ENCODE measurements at regions not wholly inside any gene's neighbourhood (a gene's known extent, or its start where the extent isn't known, plus 50 kb on each side); places are given as distances from the start of the nearest gene placed in this dataset.
A peak's percentile ranks its signal among the peaks of the same experiment; 100 is the strongest.

DNA sequence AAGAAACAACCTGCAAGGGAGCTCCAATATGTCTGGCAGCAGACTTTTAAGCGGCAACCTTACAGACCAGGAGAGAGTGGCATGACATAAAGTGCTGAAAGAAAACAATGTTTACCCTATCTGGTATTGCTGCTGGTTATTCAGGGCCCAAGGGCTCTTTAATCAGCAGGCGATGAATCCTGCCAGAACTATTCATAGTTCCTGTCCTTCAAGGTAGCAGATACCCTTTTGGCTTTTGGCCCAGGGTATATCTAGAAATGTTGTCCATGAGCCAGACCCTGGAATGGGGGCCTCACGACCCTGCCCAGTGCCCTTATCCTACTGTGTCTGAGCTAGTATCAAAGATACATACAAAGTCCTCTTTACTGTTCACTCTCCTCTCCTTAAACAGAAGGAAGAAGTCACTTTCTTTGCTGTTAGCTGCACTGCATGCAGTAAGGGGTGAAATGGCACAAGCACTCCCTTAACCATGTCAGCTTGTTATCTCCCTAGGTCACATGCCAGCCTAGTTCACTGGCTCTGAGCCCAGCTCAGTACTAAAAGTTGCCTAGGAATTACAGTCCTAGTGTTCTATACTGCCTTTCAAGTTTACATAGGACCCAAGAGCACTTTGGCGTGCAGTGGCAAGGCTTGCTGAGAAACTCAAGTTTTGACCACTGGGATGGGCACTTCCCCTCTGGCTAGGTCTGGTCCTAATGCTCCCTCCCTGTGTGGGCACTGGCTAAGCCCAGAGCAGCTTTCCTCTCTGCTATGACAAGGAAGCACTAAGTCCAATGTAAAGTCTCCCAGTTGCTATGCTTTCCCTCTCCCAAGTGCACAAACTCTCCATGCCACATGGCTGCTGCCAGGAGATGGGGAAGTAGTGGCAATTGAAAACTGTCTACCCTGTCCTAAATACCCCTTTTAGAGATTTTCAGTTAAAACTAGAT lies 122.0 kb downstream of the HTR1B start:
- Histone ChIP-seq H3K9me3 (no peaks in the 10 kb centered on the region), H3K4me3 (no peak overlapping the region), H3K4me1 (no peaks in the 10 kb centered on the region), H3K36me3 (ENCODE audit: low read depth, missing control alignments) (no peaks in the 10 kb centered on the region), H3K27ac (peak overlapping the region in 1 of 2 donors; percentile 48), H3K27me3 (no peaks in the 10 kb centered on the region)
- DNase-seq = peak; percentile 82
- TF ChIP-seq, protein P1, sequence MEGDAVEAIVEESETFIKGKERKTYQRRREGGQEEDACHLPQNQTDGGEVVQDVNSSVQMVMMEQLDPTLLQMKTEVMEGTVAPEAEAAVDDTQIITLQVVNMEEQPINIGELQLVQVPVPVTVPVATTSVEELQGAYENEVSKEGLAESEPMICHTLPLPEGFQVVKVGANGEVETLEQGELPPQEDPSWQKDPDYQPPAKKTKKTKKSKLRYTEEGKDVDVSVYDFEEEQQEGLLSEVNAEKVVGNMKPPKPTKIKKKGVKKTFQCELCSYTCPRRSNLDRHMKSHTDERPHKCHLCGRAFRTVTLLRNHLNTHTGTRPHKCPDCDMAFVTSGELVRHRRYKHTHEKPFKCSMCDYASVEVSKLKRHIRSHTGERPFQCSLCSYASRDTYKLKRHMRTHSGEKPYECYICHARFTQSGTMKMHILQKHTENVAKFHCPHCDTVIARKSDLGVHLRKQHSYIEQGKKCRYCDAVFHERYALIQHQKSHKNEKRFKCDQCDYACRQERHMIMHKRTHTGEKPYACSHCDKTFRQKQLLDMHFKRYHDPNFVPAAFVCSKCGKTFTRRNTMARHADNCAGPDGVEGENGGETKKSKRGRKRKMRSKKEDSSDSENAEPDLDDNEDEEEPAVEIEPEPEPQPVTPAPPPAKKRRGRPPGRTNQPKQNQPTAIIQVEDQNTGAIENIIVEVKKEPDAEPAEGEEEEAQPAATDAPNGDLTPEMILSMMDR (IDR thresholded peaks at IDR 0.05) = no peak
- TF ChIP-seq POLR2A (IDR thresholded peaks at IDR 0.05) = no peak
- WGBS, 2 donors = 57 to 64% methylated on average over 4 of the region's 4 CpGs
- intact Hi-C loops (cut with DNase I; ENCODE audit: low total_unique reads) = no loop called here

DNA sequence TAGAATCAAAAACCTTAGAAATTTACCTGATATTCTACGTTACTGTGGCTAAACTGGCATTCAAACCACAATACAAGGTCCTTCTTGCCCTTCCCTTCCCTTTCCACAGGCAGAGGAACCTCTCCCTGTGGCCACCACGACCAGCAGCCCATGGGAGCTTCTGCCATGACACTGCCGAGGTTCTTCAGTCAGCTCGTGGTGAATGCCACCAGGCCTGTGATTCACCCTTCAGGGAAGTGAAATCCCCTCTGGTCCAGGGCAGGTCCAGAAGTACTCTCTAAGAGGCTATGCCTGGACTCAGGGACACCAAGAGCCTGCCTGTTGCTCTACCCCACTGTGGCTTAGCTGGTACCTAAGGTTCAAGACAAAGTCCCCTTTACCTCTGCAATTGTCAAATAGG lies 123.0 kb downstream of the HTR1B start:
- H3K4me1 ChIP-seq = no peaks in the 10 kb centered on the region
- WGBS, 2 donors = 70 to 86% methylated on average over 4 of the region's 4 CpGs
- no peaks in the 10 kb centered on the region for H3K36me3 ChIP-seq (ENCODE audit: low read depth, missing control alignments)
- TF ChIP-seq, protein P1 (IDR thresholded peaks at IDR 0.05) = no peak
- no peak for TF ChIP-seq POLR2A (IDR thresholded peaks at IDR 0.05)
- H3K9me3 ChIP-seq = no peaks in the 10 kb centered on the region
- no peak for DNase-seq
- no peak overlapping the region for H3K4me3 ChIP-seq
- peak overlapping the region in 1 of 2 donors; percentile 45 for H3K27ac ChIP-seq
- intact Hi-C loops (cut with DNase I; ENCODE audit: low total_unique reads) = no loop called here
- no peaks in the 10 kb centered on the region for H3K27me3 ChIP-seq

DNA sequence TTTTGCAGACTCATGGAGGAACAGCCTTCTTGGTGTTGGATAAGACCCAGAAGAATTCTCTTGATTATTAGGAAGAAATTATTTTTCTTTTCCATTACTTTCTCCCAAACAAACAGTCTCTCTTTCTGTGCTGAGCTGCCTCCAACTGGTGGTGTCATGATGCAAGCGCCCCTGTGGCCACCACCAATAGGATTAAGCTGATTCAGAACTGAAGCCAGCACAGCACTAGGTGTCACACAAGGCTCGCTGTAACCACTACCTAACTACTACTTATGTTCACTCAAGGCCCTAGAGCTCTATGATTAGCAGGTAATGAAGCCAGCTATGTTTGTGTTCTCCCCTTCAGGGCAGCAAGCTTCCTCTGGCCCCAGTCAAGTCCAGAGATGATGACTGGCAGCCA lies 123.4 kb downstream of the HTR1B start:
- Histone ChIP-seq H3K36me3 (ENCODE audit: low read depth, missing control alignments) (no peaks in the 10 kb centered on the region), H3K9me3 (no peaks in the 10 kb centered on the region), H3K27me3 (no peaks in the 10 kb centered on the region), H3K4me3 (no peak overlapping the region), H3K4me1 (no peaks in the 10 kb centered on the region), H3K27ac (peak overlapping the region in 1 of 2 donors; percentile 45)
- 94 to 100% methylated on average over 2 of the region's 2 CpGs for WGBS, 2 donors
- intact Hi-C loops (cut with DNase I; ENCODE audit: low total_unique reads) = no loop called here
- DNase-seq = no peak
- TF ChIP-seq, protein P1 (IDR thresholded peaks at IDR 0.05) = no peak
- TF ChIP-seq POLR2A (IDR thresholded peaks at IDR 0.05) = no peak

DNA sequence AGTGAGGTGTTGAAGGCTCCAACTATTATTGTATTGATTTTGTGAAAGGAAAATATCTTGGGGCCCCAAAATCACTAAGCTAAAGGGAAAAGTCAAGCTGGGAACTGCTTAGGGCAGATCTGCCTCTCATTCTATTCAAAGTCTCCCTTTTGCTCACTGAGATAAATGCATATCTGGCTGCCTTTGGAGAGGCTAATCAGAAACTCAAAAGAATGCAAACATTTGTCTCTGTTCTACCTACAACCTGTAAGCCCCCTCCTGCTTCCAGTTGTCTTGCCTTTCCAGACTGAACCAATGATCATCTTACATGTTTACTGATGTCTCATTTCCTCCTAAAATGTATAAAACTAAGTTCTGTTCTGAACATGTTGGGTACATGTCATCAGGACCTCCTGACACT lies 125.9 kb downstream of the HTR1B start:
- Histone ChIP-seq H3K4me1 (no peaks in the 10 kb centered on the region), H3K27me3 (no peaks in the 10 kb centered on the region), H3K27ac (no peak overlapping the region), H3K4me3 (no peak overlapping the region), H3K36me3 (ENCODE audit: low read depth, missing control alignments) (no peaks in the 10 kb centered on the region), H3K9me3 (no peaks in the 10 kb centered on the region)
- TF ChIP-seq, protein P1 (IDR thresholded peaks at IDR 0.05) = no peak
- no peak for TF ChIP-seq POLR2A (IDR thresholded peaks at IDR 0.05)
- no peak for DNase-seq
- intact Hi-C loops (cut with DNase I; ENCODE audit: low total_unique reads) = no loop called here

DNA sequence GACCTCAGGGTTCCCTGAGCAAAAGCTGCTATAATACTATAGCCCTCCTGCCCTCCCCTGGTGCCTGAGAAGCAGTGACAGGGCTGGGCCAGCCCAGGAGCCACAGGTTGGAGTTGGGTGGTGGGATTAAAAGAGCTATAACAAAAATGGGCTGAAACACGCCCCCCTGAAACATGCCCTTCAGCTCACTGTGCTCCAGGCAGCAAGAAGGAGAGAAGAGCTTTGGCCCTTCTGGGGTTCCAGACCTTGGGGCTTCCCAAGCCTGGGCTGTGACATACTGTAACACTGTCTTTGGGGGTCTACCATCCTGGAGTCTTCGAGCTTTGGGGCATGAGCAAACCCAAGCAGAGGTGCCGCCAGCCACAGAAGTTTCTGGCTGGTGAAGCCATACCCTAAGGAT lies 129.2 kb downstream of the HTR1B start:
- no peaks in the 10 kb centered on the region for H3K36me3 ChIP-seq (ENCODE audit: low read depth, missing control alignments)
- WGBS, 2 donors = 81 to 92% methylated on average over 3 of the region's 3 CpGs
- intact Hi-C loops (cut with DNase I; ENCODE audit: low total_unique reads) = no loop called here
- TF ChIP-seq, protein P1 (IDR thresholded peaks at IDR 0.05) = no peak
- DNase-seq = no peak
- no peaks in the 10 kb centered on the region for H3K9me3 ChIP-seq
- no peak overlapping the region for H3K4me3 ChIP-seq
- H3K4me1 ChIP-seq = no peaks in the 10 kb centered on the region
- no peaks in the 10 kb centered on the region for H3K27me3 ChIP-seq
- H3K27ac ChIP-seq = no peak overlapping the region
